ENCODE measurements at regions not wholly inside any gene's neighbourhood (a gene's known extent, or its start where the extent isn't known, plus 50 kb on each side); places are given as distances from the start of the nearest gene placed in this dataset.

DNA sequence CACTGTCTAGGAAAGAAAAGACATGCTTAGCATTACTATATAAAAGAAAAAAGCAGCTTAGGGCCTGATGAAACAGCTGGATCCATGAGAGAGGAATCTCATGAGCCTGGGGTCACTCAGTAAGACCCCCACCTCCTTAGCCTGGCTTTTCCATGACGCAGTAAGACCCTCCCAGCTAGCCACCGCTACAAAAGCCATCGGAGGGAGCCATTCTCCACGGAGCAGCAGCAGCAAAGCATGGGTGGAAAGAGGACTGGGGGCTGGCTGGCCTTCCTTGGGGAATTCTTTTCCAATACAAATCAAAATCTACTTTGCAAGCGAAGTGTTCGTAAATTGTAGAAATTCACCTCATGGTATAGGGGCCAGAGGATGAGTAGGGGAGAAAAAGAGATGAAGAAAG lies 91.8 kb downstream of the SOD2 start:
- Histone ChIP-seq H3K79me2 (ENCODE audit: insufficient read depth, low read depth, low read length) (no peaks in the 10 kb centered on the region), H3K4me3 (ENCODE audit: low read depth, low read length, poor library complexity, severe bottlenecking) (no peak overlapping the region), H2AFZ (ENCODE audit: low read length) (no peak overlapping the region), H3K4me1 (ENCODE audit: insufficient read depth, low read length, poor library complexity, severe bottlenecking) (no peaks in the 10 kb centered on the region), H3K36me3 (ENCODE audit: insufficient read depth, low read length) (no peaks in the 10 kb centered on the region), H3K9me2 (ENCODE audit: insufficient read depth, low read length) (no peaks in the 10 kb centered on the region), H4K20me1 (ENCODE audit: insufficient read depth, low read length) (no peaks in the 10 kb centered on the region), H3K9me3 (ENCODE audit: low read length) (no peaks in the 10 kb centered on the region), H3K4me2 (ENCODE audit: low read length) (no peak overlapping the region), H3K27ac (ENCODE audit: low read depth, low read length, poor library complexity, severe bottlenecking) (no peak overlapping the region)
- TF ChIP-seq EZH2phosphoT487 (IDR thresholded peaks at IDR 0.05; ENCODE audit: borderline replicate concordance, low read depth, low read length), result no peak
- TF ChIP-seq, protein P1, sequence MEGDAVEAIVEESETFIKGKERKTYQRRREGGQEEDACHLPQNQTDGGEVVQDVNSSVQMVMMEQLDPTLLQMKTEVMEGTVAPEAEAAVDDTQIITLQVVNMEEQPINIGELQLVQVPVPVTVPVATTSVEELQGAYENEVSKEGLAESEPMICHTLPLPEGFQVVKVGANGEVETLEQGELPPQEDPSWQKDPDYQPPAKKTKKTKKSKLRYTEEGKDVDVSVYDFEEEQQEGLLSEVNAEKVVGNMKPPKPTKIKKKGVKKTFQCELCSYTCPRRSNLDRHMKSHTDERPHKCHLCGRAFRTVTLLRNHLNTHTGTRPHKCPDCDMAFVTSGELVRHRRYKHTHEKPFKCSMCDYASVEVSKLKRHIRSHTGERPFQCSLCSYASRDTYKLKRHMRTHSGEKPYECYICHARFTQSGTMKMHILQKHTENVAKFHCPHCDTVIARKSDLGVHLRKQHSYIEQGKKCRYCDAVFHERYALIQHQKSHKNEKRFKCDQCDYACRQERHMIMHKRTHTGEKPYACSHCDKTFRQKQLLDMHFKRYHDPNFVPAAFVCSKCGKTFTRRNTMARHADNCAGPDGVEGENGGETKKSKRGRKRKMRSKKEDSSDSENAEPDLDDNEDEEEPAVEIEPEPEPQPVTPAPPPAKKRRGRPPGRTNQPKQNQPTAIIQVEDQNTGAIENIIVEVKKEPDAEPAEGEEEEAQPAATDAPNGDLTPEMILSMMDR (conservative IDR thresholded peaks at IDR 0.05; ENCODE audit: low read length), result no peak
- intact Hi-C loops (cut with micrococcal nuclease; ENCODE audit: unreplicated experiment), result no loop called here
- no peak for DNase-seq (ENCODE audit: low spot score)
- CTCF ChIA-PET (ENCODE audit: unreplicated experiment), result no interaction called here
- no TSS peak for BruUV-seq (replicated peaks)
- POLR2A ChIA-PET, result interaction anchor here (0.5 kb wide), 1 partner anchor 112 kb away, joined by 3 read pairs; no protein-coding TSS in a partner anchor

DNA sequence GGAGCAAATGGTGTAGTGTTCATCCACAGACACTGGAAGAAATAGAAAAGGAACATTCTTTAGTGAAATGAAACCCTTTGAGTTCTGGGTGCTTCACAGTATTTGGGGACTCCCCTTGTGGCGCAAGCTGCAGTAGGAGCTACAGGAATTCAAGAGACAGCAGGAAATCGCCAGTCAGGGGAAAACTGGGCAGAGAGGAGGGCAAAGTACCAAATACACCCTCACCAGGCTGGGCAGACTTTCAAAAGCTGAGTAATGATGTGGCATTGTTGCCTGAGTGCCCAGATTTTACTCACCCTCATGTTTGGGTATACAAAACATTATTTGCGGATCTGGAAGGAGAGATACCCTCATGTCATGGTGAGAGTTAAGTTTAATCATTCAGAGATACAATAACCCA lies 97.9 kb downstream of the SOD2 start:
- Histone ChIP-seq H3K4me3 (ENCODE audit: low read depth, low read length, poor library complexity, severe bottlenecking) (no peak overlapping the region), H3K79me2 (ENCODE audit: insufficient read depth, low read depth, low read length) (no peaks in the 10 kb centered on the region), H3K27ac (ENCODE audit: low read depth, low read length, poor library complexity, severe bottlenecking) (no peak overlapping the region), H4K20me1 (ENCODE audit: insufficient read depth, low read length) (no peaks in the 10 kb centered on the region), H3K9me3 (ENCODE audit: low read length) (no peaks in the 10 kb centered on the region), H3K4me1 (ENCODE audit: insufficient read depth, low read length, poor library complexity, severe bottlenecking) (no peaks in the 10 kb centered on the region), H3K36me3 (ENCODE audit: insufficient read depth, low read length) (no peaks in the 10 kb centered on the region), H2AFZ (ENCODE audit: low read length) (no peak overlapping the region), H3K4me2 (ENCODE audit: low read length) (no peak overlapping the region), H3K9me2 (ENCODE audit: insufficient read depth, low read length) (no peaks in the 10 kb centered on the region)
- BruUV-seq (replicated peaks), result no TSS peak
- POLR2A ChIA-PET, result interaction anchor here (0.7 to 1.6 kb wide), 4 partner anchors 8 to 479 kb away, joined by 3 to 5 read pairs (median 4); no protein-coding TSS in a partner anchor
- CTCF ChIA-PET (ENCODE audit: unreplicated experiment), result interaction anchor here (1.0 to 1.5 kb wide), 2 partner anchors 55 to 421 kb away, joined by 3 read pairs; no protein-coding TSS in a partner anchor
- no peak for DNase-seq (ENCODE audit: low spot score)
- intact Hi-C loops (cut with micrococcal nuclease; ENCODE audit: unreplicated experiment), result no loop called here
- TF ChIP-seq, protein P1 (conservative IDR thresholded peaks at IDR 0.05; ENCODE audit: low read length), result no peak
- no peak for TF ChIP-seq EZH2phosphoT487 (IDR thresholded peaks at IDR 0.05; ENCODE audit: borderline replicate concordance, low read depth, low read length)

DNA sequence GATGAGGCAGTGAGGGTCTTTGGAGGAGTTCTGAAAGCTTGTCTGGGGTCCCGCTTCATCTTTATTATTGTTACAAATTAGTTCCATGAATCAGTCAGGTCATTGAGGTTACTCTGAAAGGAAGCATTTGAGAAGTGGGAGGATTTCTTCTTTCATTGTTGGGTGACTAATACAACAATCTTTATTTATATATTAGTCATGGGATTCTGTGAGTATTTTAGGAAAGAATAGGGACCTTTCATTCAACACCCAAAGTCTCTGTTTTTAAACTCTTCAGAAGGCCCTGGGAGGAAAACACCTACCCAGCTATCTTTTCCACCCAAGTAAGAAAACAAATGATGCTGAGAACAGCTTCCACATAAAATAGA lies 98.3 kb downstream of the SOD2 start:
- Histone ChIP-seq H3K9me3 (ENCODE audit: low read length) (no peaks in the 10 kb centered on the region), H3K79me2 (ENCODE audit: insufficient read depth, low read depth, low read length) (no peaks in the 10 kb centered on the region), H3K4me3 (ENCODE audit: low read depth, low read length, poor library complexity, severe bottlenecking) (no peak overlapping the region), H3K9me2 (ENCODE audit: insufficient read depth, low read length) (no peaks in the 10 kb centered on the region), H3K4me2 (ENCODE audit: low read length) (no peak overlapping the region), H3K27ac (ENCODE audit: low read depth, low read length, poor library complexity, severe bottlenecking) (no peak overlapping the region), H2AFZ (ENCODE audit: low read length) (no peak overlapping the region), H3K36me3 (ENCODE audit: insufficient read depth, low read length) (no peaks in the 10 kb centered on the region), H3K4me1 (ENCODE audit: insufficient read depth, low read length, poor library complexity, severe bottlenecking) (no peaks in the 10 kb centered on the region), H4K20me1 (ENCODE audit: insufficient read depth, low read length) (no peaks in the 10 kb centered on the region)
- intact Hi-C loops (cut with micrococcal nuclease; ENCODE audit: unreplicated experiment), result no loop called here
- DNase-seq (ENCODE audit: low spot score), result no peak
- POLR2A ChIA-PET, result interaction anchor here (0.6 to 1.6 kb wide), 3 partner anchors 65 to 140 kb away, joined by 3 to 4 read pairs (median 3); no protein-coding TSS in a partner anchor
- CTCF ChIA-PET (ENCODE audit: unreplicated experiment), result interaction anchor here (1.0 kb wide), 1 partner anchor 54 kb away, joined by 3 read pairs; no protein-coding TSS in a partner anchor
- BruUV-seq (replicated peaks), result no TSS peak
- no peak for TF ChIP-seq EZH2phosphoT487 (IDR thresholded peaks at IDR 0.05; ENCODE audit: borderline replicate concordance, low read depth, low read length)

All from OCI-LY7 (cell line).